Lower lobe of right lung (tissue), 2 donors: ENCODE measurements at regions not wholly inside any gene's neighbourhood (a gene's known extent, or its start where the extent isn't known, plus 50 kb on each side); places are given as distances from the start of the nearest gene placed in this dataset.
"Not testable (repeated sequence)": the region's sequence is repeated elsewhere in the genome, so short reads cannot be mapped to it uniquely, and the experiment has no call there.

ENCODE experiments used
- ATAC-seq, 2 donors: fragments of 200-7000 bp; cut with Tn5 transposase; one replicate each; pipeline ENCODE4 v1.9.1; 2020 to 2022; ENCODE audit warnings: mild to moderate bottlenecking in 2 of 2, moderate library complexity in 2 of 2
- DNase-seq: peaks from one replicate; pipeline ENCODE4 v3.0.0-alpha.2; 2020
- H3K27ac ChIP-seq: fragments of 200-600 bp; one replicate; pipeline ENCODE4 v1.8.0; 2022
- H3K27me3 ChIP-seq: fragments of 200-600 bp; one replicate; pipeline ENCODE4 v1.8.0; 2022; ENCODE audit warnings: low read depth
- H3K36me3 ChIP-seq: fragments of 200-600 bp; one replicate; pipeline ENCODE4 v1.8.0; 2022; ENCODE audit warnings: mild to moderate bottlenecking
- H3K4me1 ChIP-seq: fragments of 200-600 bp; one replicate; pipeline ENCODE4 v1.8.0; 2022
- H3K4me3 ChIP-seq: fragments of 200-600 bp; one replicate; pipeline ENCODE4 v1.8.0; 2022; ENCODE audit warnings: mild to moderate bottlenecking
- H3K9me3 ChIP-seq: fragments of 200-600 bp; one replicate; pipeline ENCODE4 v1.8.0; 2022
- CTCF ChIP-seq: fragments of 200-600 bp; IDR thresholded peaks from one replicate; pipeline ENCODE4 v1.8.0; 2022; ENCODE audit warnings: antibody characterized with exemption, mild to moderate bottlenecking
- intact Hi-C: fragments of 100-400 bp; cut with DNase I; formaldehyde crosslinking; loops from one replicate; pipeline ENCODE4 v1.11.0; 2022
- donor health status: DM: no; HTN: yes; CAD: no; lungs with severe emphysema.

- intact Hi-C loops: no loop called here
- ATAC-seq: no peak
- H3K4me1 ChIP-seq: no peaks in the 10 kb centered on the region
- no peak overlapping the region for H3K4me3 ChIP-seq
- no peaks in the 10 kb centered on the region for H3K9me3 ChIP-seq
- H3K27me3 ChIP-seq: peaks cover 12% of the 10 kb centered on the region
- TF ChIP-seq CTCF: no peak
- no peak overlapping the region for H3K27ac ChIP-seq
- no peak for DNase-seq
- no peaks in the 10 kb centered on the region for H3K36me3 ChIP-seq
Measured at GRCh38 chr16:22635357-22635761, 124.7 kb downstream of the NPIPB5 start.

GRCh38 chr16:22635801-22636200, 125.1 kb downstream of the NPIPB5 start:
- no peak for DNase-seq
- Histone ChIP-seq H3K27me3 (peaks cover 12% of the 10 kb centered on the region), H3K9me3 (no peaks in the 10 kb centered on the region), H3K27ac (no peak overlapping the region), H3K36me3 (no peaks in the 10 kb centered on the region), H3K4me3 (no peak overlapping the region), H3K4me1 (no peaks in the 10 kb centered on the region)
- intact Hi-C loops: no loop called here
- no peak for ATAC-seq
- TF ChIP-seq CTCF: no peak

GRCh38 chr16:22638393-22639206, 127.9 kb downstream of the NPIPB5 start:
- no peak overlapping the region for H3K4me3 ChIP-seq
- ATAC-seq (peak; percentile 49 to 60), DNase-seq (no peak)
- H3K9me3 ChIP-seq: no peaks in the 10 kb centered on the region
- no peaks in the 10 kb centered on the region for H3K4me1 ChIP-seq
- no peaks in the 10 kb centered on the region for H3K36me3 ChIP-seq
- intact Hi-C loops: no loop called here
- H3K27ac ChIP-seq: no peak overlapping the region
- peaks cover 12% of the 10 kb centered on the region for H3K27me3 ChIP-seq
- no peak for TF ChIP-seq CTCF

- no peak for DNase-seq
- H3K27me3 ChIP-seq: peaks cover 5% of the 10 kb centered on the region
- ATAC-seq: no peak
- intact Hi-C loops: no loop called here
- no peak overlapping the region for H3K4me3 ChIP-seq
- no peaks in the 10 kb centered on the region for H3K9me3 ChIP-seq
- no peak overlapping the region for H3K27ac ChIP-seq
- H3K4me1 ChIP-seq: no peaks in the 10 kb centered on the region
- TF ChIP-seq CTCF: no peak
- H3K36me3 ChIP-seq: no peaks in the 10 kb centered on the region
Measured at GRCh38 chr16:22641131-22641628, 130.5 kb downstream of the NPIPB5 start.

GRCh38 chr16:22642416-22643088, 131.9 kb downstream of the NPIPB5 start:
- Histone ChIP-seq H3K27me3 (peaks cover 13% of the 10 kb centered on the region), H3K4me3 (no peak overlapping the region), H3K9me3 (no peaks in the 10 kb centered on the region), H3K36me3 (no peaks in the 10 kb centered on the region), H3K27ac (no peak overlapping the region), H3K4me1 (no peaks in the 10 kb centered on the region)
- no peak for DNase-seq
- no peak for TF ChIP-seq CTCF
- intact Hi-C loops: no loop called here
- no peak for ATAC-seq

GRCh38 chr16:22643203-22643602, 132.5 kb downstream of the NPIPB5 start:
- H3K27ac ChIP-seq, H3K36me3 ChIP-seq, intact Hi-C loops, DNase-seq, H3K4me3 ChIP-seq, H3K4me1 ChIP-seq, H3K9me3 ChIP-seq, ATAC-seq: not testable (repeated sequence)
- peaks cover 14% of the 10 kb centered on the region for H3K27me3 ChIP-seq
